IPS DF 19.7 (cell line): ENCODE measurements at regions not wholly inside any gene's neighbourhood (a gene's known extent, or its start where the extent isn't known, plus 50 kb on each side); places are given as distances from the start of the nearest gene placed in this dataset.
"Not testable (repeated sequence)": the region's sequence is repeated elsewhere in the genome, so short reads cannot be mapped to it uniquely, and the experiment has no call there.

Experiments used
- DNase-seq: peaks from one replicate; pipeline ENCODE4 v3.0.0-alpha.2; 2013; ENCODE audit warnings: low read depth, low spot score

- DNase-seq: no peak
These were observed 50.9 kb upstream of the NXT1 start for GRCh38 chr20:23299673-23300050.

GRCh38 chr20:23298926-23299672, 51.5 kb upstream of the NXT1 start:
- no peak for DNase-seq

GRCh38 chr20:23298155-23298554, 52.4 kb upstream of the NXT1 start:
- DNase-seq: no peak

GRCh38 chr20:23296841-23297701, 53.5 kb upstream of the NXT1 start:
- no peak for DNase-seq

GRCh38 chr20:23295934-23296333, 54.7 kb upstream of the NXT1 start:
- no peak for DNase-seq

GRCh38 chr20:23294671-23295070, 55.9 kb upstream of the NXT1 start:
- DNase-seq: no peak

GRCh38 chr20:23294166-23294565, 56.4 kb upstream of the NXT1 start:
- no peak for DNase-seq

- no peak for DNase-seq
These were observed 56.9 kb upstream of the NXT1 start for GRCh38 chr20:23293689-23294088.

GRCh38 chr20:23292311-23292710, 58.3 kb upstream of the NXT1 start:
- not testable (repeated sequence) for DNase-seq

GRCh38 chr20:23291575-23292240, 58.9 kb upstream of the NXT1 start:
- no peak for DNase-seq

GRCh38 chr20:23290761-23291574, 59.6 kb upstream of the NXT1 start:
- DNase-seq: no peak

- DNase-seq: no peak
These were observed 60.7 kb upstream of the NXT1 start for GRCh38 chr20:23289724-23290395.

GRCh38 chr20:23289249-23289648, 61.3 kb upstream of the NXT1 start:
- no peak for DNase-seq

GRCh38 chr20:23287354-23288190, 63.0 kb upstream of the NXT1 start:
- DNase-seq: no peak

- DNase-seq: no peak
These were observed 64.2 kb upstream of the NXT1 start for GRCh38 chr20:23286346-23286745.

- no peak for DNase-seq
These were observed 65.1 kb upstream of the NXT1 start for GRCh38 chr20:23285536-23285935.

GRCh38 chr20:23284009-23284408, 66.6 kb upstream of the NXT1 start:
- DNase-seq: no peak

GRCh38 chr20:23283096-23283850, 67.3 kb upstream of the NXT1 start:
- DNase-seq: no peak

- DNase-seq: no peak
These were observed 68.0 kb upstream of the NXT1 start for GRCh38 chr20:23282546-23282945.
